ENCODE measurements at regions not wholly inside any gene's neighbourhood (a gene's known extent, or its start where the extent isn't known, plus 50 kb on each side); places are given as distances from the start of the nearest gene placed in this dataset.

- H3K27me3 ChIP-seq: no peaks in the 10 kb centered on the region
- H3K27ac ChIP-seq: no peak overlapping the region
- no peak for DNase-seq (ENCODE audit: low spot score)
- no peaks in the 10 kb centered on the region for H3K36me3 ChIP-seq
- H3K9me3 ChIP-seq: peaks cover 0 to 22% of the 10 kb centered on the region in 2 donors
- H3K4me3 ChIP-seq: no peak overlapping the region
- TF ChIP-seq, protein P1, sequence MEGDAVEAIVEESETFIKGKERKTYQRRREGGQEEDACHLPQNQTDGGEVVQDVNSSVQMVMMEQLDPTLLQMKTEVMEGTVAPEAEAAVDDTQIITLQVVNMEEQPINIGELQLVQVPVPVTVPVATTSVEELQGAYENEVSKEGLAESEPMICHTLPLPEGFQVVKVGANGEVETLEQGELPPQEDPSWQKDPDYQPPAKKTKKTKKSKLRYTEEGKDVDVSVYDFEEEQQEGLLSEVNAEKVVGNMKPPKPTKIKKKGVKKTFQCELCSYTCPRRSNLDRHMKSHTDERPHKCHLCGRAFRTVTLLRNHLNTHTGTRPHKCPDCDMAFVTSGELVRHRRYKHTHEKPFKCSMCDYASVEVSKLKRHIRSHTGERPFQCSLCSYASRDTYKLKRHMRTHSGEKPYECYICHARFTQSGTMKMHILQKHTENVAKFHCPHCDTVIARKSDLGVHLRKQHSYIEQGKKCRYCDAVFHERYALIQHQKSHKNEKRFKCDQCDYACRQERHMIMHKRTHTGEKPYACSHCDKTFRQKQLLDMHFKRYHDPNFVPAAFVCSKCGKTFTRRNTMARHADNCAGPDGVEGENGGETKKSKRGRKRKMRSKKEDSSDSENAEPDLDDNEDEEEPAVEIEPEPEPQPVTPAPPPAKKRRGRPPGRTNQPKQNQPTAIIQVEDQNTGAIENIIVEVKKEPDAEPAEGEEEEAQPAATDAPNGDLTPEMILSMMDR (IDR thresholded peaks at IDR 0.05): no peak
- H3K4me1 ChIP-seq: no peaks in the 10 kb centered on the region
Observed at GRCh38 chr5:107134931-107135330, 535.8 kb downstream of the EFNA5 start.

DNA sequence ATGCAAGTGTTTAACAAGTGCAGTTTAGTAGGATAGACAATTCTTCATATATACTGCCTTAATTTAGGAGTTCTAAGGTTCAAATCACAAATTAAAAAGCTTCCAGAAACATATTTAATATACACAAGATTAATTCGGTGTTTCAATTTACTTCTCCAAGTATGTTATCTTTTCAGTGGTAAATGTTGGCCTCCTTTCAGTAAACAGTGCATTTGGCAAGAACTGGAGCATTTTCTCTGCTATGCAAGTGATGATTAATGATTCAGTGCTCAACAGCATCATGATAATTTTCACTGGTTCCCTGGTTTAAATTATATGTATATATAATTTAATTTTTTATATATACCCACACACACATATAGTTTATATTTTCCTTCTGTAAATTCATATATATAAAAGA is 541.7 kb downstream of the EFNA5 start:
- no peak overlapping the region for H3K4me3 ChIP-seq
- DNase-seq (ENCODE audit: low spot score): no peak
- H3K27ac ChIP-seq: no peak overlapping the region
- H3K36me3 ChIP-seq: no peaks in the 10 kb centered on the region
- no peaks in the 10 kb centered on the region for H3K27me3 ChIP-seq
- peaks cover 0 to 17% of the 10 kb centered on the region in 2 donors for H3K9me3 ChIP-seq
- TF ChIP-seq, protein P1 (IDR thresholded peaks at IDR 0.05): no peak
- H3K4me1 ChIP-seq: peaks cover 0 to 4% of the 10 kb centered on the region in 2 donors

DNA sequence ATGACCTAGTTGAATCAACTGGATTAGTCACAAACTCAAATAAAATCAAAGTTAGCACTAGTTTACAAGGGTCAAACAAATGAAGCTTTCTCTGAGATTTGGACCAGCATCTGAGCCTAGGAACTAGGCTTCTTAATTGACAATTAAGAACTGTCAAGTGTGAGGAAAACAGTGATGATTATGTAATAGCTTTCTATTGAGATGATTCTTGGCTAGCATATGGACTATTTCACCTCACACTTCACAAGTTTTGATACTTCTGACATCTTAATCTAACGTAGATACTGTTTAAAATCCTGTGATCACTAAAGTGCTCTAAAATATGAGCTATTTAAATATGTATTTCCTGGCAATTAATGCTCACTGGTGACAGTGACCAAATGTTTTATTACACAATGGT is 542.9 kb downstream of the EFNA5 start:
- Histone ChIP-seq H3K36me3 (no peaks in the 10 kb centered on the region), H3K27ac (peak overlapping the region in 1 of 2 donors; percentile 39), H3K27me3 (no peaks in the 10 kb centered on the region), H3K4me3 (no peak overlapping the region), H3K9me3 (peaks cover 0 to 6% of the 10 kb centered on the region in 2 donors), H3K4me1 (peaks cover 0 to 4% of the 10 kb centered on the region in 2 donors)
- TF ChIP-seq, protein P1 (IDR thresholded peaks at IDR 0.05): no peak
- DNase-seq (ENCODE audit: low spot score): no peak

- TF ChIP-seq, protein P1 (IDR thresholded peaks at IDR 0.05): no peak
- peaks cover 0 to 14% of the 10 kb centered on the region in 2 donors for H3K4me1 ChIP-seq
- no peak overlapping the region for H3K27ac ChIP-seq
- no peaks in the 10 kb centered on the region for H3K36me3 ChIP-seq
- no peaks in the 10 kb centered on the region for H3K27me3 ChIP-seq
- no peak overlapping the region for H3K4me3 ChIP-seq
- DNase-seq (ENCODE audit: low spot score): no peak
- H3K9me3 ChIP-seq: no peaks in the 10 kb centered on the region
Observed at GRCh38 chr5:107126341-107126740, 544.4 kb downstream of the EFNA5 start.

GRCh38 chr5:107124376-107124775 is 546.4 kb downstream of the EFNA5 start:
- Histone ChIP-seq H3K27ac (no peak overlapping the region), H3K4me1 (peaks cover 0 to 14% of the 10 kb centered on the region in 2 donors), H3K27me3 (no peaks in the 10 kb centered on the region), H3K36me3 (no peaks in the 10 kb centered on the region), H3K4me3 (no peak overlapping the region), H3K9me3 (no peaks in the 10 kb centered on the region)
- TF ChIP-seq, protein P1 (IDR thresholded peaks at IDR 0.05): no peak
- DNase-seq (ENCODE audit: low spot score): no peak

DNA sequence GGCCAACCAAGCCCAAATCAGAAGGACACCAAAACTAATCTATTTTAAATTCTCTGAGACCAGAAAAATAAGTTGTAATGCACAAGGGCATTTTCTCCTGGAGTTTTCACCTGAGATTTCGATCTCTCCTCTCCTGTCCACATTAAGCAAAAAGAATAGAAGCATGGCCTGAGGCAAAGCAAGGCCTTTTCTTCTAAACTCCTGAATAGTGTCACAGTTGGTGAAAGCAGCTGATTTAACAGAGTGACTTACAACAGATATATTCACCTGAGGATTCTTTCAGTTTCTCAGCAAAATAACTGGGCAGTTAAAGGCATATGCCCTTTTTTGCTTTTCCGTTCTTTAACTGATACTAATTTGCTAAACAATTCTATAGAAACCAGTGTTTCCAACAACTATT is 547.7 kb downstream of the EFNA5 start:
- no peaks in the 10 kb centered on the region for H3K9me3 ChIP-seq
- H3K4me1 ChIP-seq: peaks cover 0 to 10% of the 10 kb centered on the region in 2 donors
- no peak overlapping the region for H3K4me3 ChIP-seq
- H3K27ac ChIP-seq: no peak overlapping the region
- TF ChIP-seq, protein P1 (IDR thresholded peaks at IDR 0.05): no peak
- no peaks in the 10 kb centered on the region for H3K36me3 ChIP-seq
- no peaks in the 10 kb centered on the region for H3K27me3 ChIP-seq
- no peak for DNase-seq (ENCODE audit: low spot score)
